GM12872 (cell line): ENCODE measurements at regions not wholly inside any gene's neighbourhood (a gene's known extent, or its start where the extent isn't known, plus 50 kb on each side); places are given as distances from the start of the nearest gene placed in this dataset.

Experiments
- TF ChIP-seq, protein P1 (sequence below): IDR thresholded peaks from 3 replicates; pipeline ENCODE4 v1.5.1; 2011; ENCODE audit warnings: low read depth, mild to moderate bottlenecking, low read length, moderate library complexity; ENCODE audit not compliant: insufficient read depth

- TF ChIP-seq, protein P1, sequence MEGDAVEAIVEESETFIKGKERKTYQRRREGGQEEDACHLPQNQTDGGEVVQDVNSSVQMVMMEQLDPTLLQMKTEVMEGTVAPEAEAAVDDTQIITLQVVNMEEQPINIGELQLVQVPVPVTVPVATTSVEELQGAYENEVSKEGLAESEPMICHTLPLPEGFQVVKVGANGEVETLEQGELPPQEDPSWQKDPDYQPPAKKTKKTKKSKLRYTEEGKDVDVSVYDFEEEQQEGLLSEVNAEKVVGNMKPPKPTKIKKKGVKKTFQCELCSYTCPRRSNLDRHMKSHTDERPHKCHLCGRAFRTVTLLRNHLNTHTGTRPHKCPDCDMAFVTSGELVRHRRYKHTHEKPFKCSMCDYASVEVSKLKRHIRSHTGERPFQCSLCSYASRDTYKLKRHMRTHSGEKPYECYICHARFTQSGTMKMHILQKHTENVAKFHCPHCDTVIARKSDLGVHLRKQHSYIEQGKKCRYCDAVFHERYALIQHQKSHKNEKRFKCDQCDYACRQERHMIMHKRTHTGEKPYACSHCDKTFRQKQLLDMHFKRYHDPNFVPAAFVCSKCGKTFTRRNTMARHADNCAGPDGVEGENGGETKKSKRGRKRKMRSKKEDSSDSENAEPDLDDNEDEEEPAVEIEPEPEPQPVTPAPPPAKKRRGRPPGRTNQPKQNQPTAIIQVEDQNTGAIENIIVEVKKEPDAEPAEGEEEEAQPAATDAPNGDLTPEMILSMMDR: no peak
Measured at GRCh38 chr5:82596451-82596850, 318.3 kb upstream of the RPS23 start.

DNA sequence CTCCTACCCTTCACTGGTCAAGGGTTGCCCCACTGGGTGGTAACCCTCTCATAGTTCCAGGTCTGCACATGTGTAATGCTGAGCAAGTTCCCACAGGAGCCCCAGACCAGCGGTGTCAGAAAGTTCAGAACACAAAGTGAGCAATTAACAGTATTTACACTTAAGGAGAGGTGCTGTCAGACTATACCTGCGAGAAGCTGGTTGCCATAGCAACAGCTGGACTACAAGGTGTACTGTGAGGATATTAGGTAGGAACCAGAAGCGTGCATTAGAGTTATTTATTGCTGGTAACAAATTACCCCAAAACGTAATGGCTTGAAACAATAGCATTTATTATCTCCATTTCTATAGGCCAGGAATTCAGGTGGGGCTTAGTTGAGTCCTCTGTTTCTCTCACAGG lies 317.0 kb upstream of the RPS23 start:
- TF ChIP-seq, protein P1: no peak

DNA sequence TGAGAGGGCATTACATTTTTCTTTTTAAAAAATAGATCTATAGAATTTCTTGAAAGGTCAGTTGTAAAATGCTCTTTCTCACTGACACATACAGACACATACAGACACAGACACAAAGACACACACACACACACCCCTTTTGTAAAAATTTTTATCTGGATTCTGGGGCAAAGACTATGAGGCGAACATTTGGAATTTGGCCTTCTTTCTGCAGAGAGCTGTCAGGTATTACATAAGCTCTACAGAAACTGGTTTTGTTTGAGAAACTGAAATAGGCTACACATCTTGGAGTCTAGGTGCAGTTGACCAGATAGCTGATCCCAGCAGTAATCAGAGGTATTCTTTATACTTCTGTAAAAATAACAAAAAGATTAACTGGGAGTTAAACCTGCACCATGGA lies 315.9 kb upstream of the RPS23 start:
- TF ChIP-seq, protein P1: no peak

DNA sequence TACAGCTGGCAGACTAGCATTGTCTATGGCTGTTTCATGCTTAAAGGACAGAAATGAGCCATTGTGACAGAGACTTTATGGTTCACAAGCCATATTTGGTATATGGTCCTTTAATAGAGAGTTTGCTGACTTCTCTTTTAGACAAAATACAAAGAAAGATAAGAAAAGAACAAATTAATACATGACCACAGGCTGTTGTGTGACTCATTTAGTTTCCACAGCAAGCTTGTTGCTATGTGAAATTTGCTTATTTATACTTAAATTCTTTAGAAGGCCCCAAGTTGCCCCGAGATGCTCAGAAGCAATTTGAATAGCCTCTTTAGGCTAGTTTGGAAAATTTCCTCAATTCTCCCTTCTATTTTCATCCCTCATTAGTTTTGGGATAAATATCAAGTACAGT lies 315.3 kb upstream of the RPS23 start:
- TF ChIP-seq, protein P1: no peak

DNA sequence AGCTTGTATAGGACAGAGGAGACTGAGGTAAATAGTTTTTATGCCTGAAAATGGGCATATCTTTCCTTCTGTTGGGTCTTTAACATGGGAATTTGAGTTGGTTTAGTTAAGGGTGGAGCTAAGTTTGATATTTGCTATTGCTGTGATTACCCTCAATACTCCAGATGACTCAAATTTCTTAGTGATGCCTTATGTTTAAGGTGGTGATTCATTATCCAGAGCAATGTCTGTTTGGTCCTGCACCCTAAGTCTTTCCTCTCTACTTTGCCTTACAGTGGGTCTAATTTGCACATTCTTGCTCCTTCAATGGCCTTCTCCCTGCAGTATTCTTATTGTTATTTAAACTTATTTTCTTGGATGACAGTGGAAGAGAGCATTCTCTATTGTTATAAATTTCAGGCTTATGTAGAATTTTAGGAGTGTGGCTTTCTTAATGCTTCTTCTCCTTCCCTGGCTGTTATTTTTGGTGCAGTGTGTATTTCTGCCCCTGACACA lies 312.9 kb upstream of the RPS23 start:
- TF ChIP-seq, protein P1: no peak

DNA sequence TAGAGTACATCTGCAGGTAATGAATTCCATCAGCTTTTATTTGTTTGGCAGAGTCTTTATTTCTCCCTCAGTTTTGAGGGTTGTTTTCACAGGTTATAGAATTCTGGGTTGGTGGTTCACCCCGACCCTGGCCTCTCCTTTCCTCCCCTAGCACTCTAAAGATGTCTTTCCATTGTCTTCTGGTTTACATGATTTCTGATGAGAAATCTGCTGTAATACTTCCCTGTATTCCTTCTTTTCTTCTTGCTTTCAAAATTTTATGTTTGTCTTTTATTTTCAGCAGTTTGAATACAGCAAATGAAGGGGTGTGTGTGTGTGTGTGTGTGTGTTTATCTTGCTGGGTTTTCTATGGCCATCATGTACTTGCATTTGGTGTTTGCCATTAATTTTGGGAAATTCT lies 312.0 kb upstream of the RPS23 start:
- TF ChIP-seq, protein P1: no peak

DNA sequence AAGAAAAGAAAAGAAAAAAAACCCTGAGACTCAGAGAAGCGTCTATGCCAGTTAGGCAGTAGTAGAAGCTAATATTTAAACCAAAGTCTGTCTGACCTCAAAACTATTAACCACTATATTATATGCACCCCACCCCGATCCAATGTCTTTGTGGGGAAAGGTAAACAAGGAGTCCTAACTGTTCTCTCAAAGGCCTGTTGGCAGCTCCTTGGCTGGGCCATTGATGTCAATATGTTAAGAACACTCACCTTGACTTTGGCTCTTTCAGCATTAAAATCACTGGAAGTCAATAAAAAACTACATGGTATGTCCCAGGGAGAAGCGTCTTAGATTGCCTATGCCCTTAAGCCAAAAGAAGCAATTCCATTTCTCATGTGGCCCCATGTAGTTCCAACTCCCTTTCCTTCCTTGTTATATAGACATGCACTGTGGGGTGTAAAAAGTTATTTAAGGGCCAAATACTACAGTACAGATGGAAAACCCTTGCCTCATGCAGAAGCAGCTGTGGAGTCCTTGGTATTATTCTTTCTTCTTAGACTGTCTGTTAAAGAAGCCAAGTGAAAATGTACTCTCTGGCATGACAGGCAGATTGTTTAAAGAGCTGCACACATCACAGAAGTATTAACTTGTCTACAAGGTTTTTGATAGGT lies 308.6 kb upstream of the RPS23 start:
- TF ChIP-seq, protein P1: no peak
